HL-60 (cell line): ENCODE measurements at regions not wholly inside any gene's neighbourhood (a gene's known extent, or its start where the extent isn't known, plus 50 kb on each side); places are given as distances from the start of the nearest gene placed in this dataset.
"Not testable (repeated sequence)": the region's sequence is repeated elsewhere in the genome, so short reads cannot be mapped to it uniquely, and the experiment has no call there.

Source experiments
- DNase-seq, 2 experiments: peaks; one replicate each; pipeline ENCODE4 v3.0.0-alpha.2; 2010 to 2020; ENCODE audit warnings: low read depth in 1 of 2, low spot score in 1 of 2
- H3K27ac ChIP-seq: fragments of 250-450 bp; sonication (Bioruptor Pico); replicated peaks from 2 replicates; pipeline ENCODE4 v1.5.1; 2020; ENCODE audit warnings: mild to moderate bottlenecking, moderate library complexity
- H3K27me3 ChIP-seq: fragments of 250-450 bp; sonication (Bioruptor Pico); 2 replicates; pipeline ENCODE4 v1.5.1; 2021; ENCODE audit warnings: mild to moderate bottlenecking, moderate library complexity; ENCODE audit not compliant: insufficient read depth, poor library complexity, severe bottlenecking
- H3K4me3 ChIP-seq: replicated peaks from 2 replicates; pipeline ENCODE4 v1.5.1; 2011; ENCODE audit warnings: mild to moderate bottlenecking, control low read depth, low read length; ENCODE audit not compliant: insufficient read depth
- CTCF ChIP-seq: IDR thresholded peaks from one replicate; pipeline ENCODE4 v1.5.1; 2011; ENCODE audit warnings: low read length, control low read depth, inconsistent platforms; ENCODE audit not compliant: insufficient read depth
- GABPA ChIP-seq: IDR thresholded peaks from 2 replicates; pipeline ENCODE4 v1.6.1; 2012; ENCODE audit warnings: low read depth
- POLR2AphosphoS5 ChIP-seq: IDR thresholded peaks from 2 replicates; pipeline ENCODE4 v1.6.1; 2012; ENCODE audit warnings: low read depth
- REST ChIP-seq: IDR thresholded peaks from 2 replicates; pipeline ENCODE4 v1.6.1; 2012; ENCODE audit warnings: low read depth; ENCODE audit not compliant: insufficient replicate concordance
- SPI1 ChIP-seq: IDR thresholded peaks from 2 replicates; pipeline ENCODE4 v1.6.1; 2012; ENCODE audit warnings: low read depth, mild to moderate bottlenecking, borderline replicate concordance

- DNase-seq = no peak
- no peak overlapping the region for H3K27ac ChIP-seq
- TF ChIP-seq GABPA (no peak), SPI1 (no peak), REST (no peak), CTCF (no peak), POLR2AphosphoS5 (no peak)
- H3K4me3 ChIP-seq = no peak overlapping the region
- H3K27me3 ChIP-seq = no peaks in the 10 kb centered on the region
Observed at GRCh38 chr4:14167876-14168510, 540.5 kb upstream of the BOD1L1 start.

- Histone ChIP-seq H3K4me3 (no peak overlapping the region), H3K27me3 (no peaks in the 10 kb centered on the region), H3K27ac (no peak overlapping the region)
- no peak for DNase-seq
- TF ChIP-seq CTCF (no peak), REST (no peak), SPI1 (no peak), GABPA (no peak), POLR2AphosphoS5 (no peak)
Observed at GRCh38 chr4:14168919-14169318, 541.4 kb upstream of the BOD1L1 start.

- H3K27ac ChIP-seq = no peak overlapping the region
Observed at GRCh38 chr4:14169460-14169859, 541.9 kb upstream of the BOD1L1 start.

GRCh38 chr4:14169940-14170339, 542.4 kb upstream of the BOD1L1 start:
- not testable (repeated sequence) for H3K27me3 ChIP-seq, DNase-seq, H3K4me3 ChIP-seq, H3K27ac ChIP-seq

More at GRCh38 chr4:14169460-14169859, 541.9 kb upstream of the BOD1L1 start:
- H3K4me3 ChIP-seq = no peak overlapping the region
- no peak for TF ChIP-seq GABPA
- TF ChIP-seq SPI1 = no peak
- DNase-seq = no peak
- H3K27me3 ChIP-seq = no peaks in the 10 kb centered on the region

- Histone ChIP-seq H3K27ac (no peak overlapping the region), H3K4me3 (no peak overlapping the region), H3K27me3 (no peaks in the 10 kb centered on the region)
- TF ChIP-seq SPI1 (no peak), POLR2AphosphoS5 (no peak), REST (no peak), CTCF (no peak), GABPA (no peak)
- DNase-seq = no peak
Observed at GRCh38 chr4:14176613-14177012, 549.1 kb upstream of the BOD1L1 start.
